Stimulated activated CD8-positive, alpha-beta memory T cell treated with anti-CD3 and anti-CD28 coated beads, Interleukin-12 subunit alpha, Interleukin-12 subunit beta, amount 100 ng/mL, for 4 hours (primary cell): ENCODE measurements at regions not wholly inside any gene's neighbourhood (a gene's known extent, or its start where the extent isn't known, plus 50 kb on each side); places are given as distances from the start of the nearest gene placed in this dataset.
A peak's percentile ranks its signal among the peaks of the same experiment; 100 is the strongest.
"Not testable (repeated sequence)": the region's sequence is repeated elsewhere in the genome, so short reads cannot be mapped to it uniquely, and the experiment has no call there.

ENCODE experiments used
- DNase-seq: peaks from one replicate; pipeline ENCODE4 v3.0.0-alpha.2; 2020; ENCODE audit warnings: low read depth

- no peak for DNase-seq
These were observed 100.1 kb upstream of the PRSS3 start for GRCh38 chr9:33695299-33695698.

- DNase-seq = no peak
These were observed 99.5 kb upstream of the PRSS3 start for GRCh38 chr9:33695856-33696255.

- no peak for DNase-seq
These were observed 98.2 kb upstream of the PRSS3 start for GRCh38 chr9:33697171-33697570.

GRCh38 chr9:33698267-33698666 is 97.1 kb upstream of the PRSS3 start:
- no peak for DNase-seq

DNA sequence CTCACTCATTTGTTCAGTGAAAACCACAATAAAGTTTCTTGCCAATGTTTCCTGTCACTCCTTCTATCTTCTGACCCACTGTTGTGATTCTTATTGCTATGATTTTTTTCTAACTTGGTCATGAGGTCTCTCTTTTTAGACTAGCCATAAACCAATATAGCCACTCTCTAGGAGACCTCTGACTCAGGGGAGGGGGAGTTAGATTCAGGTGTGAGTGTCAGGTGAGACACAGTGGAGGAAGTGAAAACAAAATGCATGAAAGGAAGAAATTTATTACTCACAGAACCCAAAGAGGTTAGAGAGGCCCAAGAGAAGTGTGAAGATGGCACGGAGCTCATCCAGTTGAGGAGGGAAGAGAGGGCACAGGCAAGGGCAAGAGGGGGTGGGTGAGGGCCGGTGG is 94.4 kb upstream of the PRSS3 start:
- DNase-seq = not testable (repeated sequence)

GRCh38 chr9:33703430-33704102 is 91.8 kb upstream of the PRSS3 start:
- DNase-seq = no peak

DNA sequence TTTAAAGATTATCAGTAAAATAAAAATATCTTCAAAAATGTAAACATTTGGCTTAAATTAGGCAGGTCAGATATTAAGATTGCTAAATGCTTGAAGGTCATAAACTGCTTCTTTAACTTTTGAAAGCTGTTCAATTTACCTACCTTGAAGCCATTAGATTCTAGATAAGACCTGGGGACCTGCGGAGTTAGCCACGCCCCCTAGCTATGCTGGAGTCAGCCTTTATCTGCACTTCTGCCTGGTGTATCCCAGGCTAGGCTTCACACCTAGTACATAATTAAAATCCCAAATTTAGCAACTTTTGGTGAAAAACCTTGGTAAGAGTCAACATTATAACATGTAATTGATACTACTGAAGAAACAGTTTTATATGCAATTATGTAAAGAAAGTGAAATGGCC is 89.9 kb upstream of the PRSS3 start:
- not testable (repeated sequence) for DNase-seq

DNA sequence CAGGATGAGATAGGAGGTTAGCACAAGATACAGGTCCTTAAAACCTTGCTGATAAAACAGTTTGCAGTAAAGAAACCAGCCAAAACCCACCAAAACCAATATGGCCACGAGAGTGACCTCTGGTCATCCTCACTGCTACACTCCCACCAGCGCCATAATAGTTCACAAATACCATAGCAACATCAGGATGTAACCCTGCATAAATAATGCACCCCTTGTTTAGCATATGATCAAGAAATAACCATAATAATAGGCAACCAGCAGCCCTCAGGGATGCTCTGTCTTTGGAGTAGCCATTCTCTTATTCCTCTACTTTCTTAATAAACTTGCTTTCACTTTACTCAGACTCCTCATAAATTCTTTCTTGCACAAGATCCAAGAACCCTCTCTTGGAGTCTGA is 86.9 kb upstream of the PRSS3 start:
- no peak for DNase-seq

GRCh38 chr9:33709269-33709668 is 86.1 kb upstream of the PRSS3 start:
- DNase-seq = no peak

GRCh38 chr9:33711418-33711817 is 83.9 kb upstream of the PRSS3 start:
- DNase-seq = not testable (repeated sequence)

GRCh38 chr9:33714989-33715388 is 80.4 kb upstream of the PRSS3 start:
- DNase-seq = no peak

- DNase-seq = no peak
These were observed 76.4 kb upstream of the PRSS3 start for GRCh38 chr9:33718987-33719386.

DNA sequence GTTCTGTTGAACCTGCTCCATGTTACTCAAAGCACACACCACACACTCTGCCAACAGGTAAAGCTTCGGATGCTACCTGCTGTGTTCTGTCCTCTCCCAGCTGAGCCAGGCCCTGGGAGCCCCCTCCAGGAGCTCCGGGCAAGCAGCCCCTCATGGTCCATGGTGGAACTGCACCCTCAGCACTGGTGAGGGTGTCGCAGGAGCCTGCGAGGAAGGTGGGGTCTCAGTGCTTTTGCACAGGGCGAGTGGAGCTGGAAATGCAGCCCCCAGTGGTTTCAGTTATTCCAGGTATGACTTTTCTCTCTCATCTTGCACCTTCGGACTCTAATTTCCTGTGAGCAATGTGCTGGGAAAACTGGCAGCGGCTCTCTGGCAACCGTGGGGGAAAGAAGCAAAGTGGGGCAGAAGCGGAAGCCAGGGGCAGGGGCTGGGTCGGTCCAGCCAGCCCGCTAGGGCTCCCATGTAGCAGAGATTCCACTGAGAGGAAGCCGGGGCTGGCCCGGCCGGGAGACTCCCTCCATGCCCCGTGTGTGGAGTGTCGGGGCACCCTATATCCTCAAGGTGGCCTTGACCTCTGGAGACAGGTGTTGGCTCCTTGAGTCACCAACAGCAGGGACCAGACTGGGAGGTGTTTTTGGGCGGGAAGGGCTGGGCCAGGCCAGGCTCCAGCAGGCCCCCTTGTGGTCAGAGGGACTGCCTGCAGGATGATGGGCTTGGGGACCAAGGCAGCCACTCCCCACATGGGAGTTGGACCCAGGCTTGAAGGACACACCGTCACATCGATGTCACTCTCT is 75.6 kb upstream of the PRSS3 start:
- no peak for DNase-seq

DNA sequence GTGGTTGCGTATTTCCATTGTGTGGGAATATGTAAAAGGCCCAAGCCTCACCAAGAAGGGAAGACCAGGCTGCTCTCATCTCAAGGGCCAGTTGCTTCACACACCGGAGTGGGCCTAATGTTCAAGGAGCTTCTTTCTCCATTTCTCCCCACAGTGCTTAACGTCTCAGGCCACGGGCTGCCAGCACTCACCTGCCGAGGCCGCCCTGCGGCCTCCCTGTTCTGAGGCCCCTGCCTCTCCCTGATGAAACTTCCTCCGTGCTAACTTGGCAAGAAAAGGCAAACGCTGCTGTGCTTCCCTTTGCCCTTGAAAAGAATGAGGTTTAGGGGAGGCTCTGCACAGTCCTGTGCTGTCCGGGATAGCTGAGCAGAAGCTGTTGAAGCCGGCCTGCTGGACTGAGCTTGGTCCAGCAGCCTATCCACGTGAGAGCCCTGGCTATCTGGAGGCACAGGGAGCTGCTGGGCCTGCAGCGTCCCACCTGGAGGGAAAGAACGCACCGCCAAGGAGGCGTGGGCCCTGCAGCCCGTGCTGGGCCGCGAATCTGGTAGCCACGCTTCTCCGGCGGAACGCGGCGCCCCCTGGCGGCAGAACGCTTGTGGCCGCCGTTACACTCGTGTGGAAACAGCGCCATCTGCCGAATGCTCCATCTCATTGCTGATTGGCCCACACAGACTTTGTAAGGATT is 73.5 kb upstream of the PRSS3 start:
- DNase-seq = peak; percentile 65

GRCh38 chr9:33722359-33722675 is 73.0 kb upstream of the PRSS3 start:
- DNase-seq = no peak

- DNase-seq = no peak
These were observed 66.7 kb upstream of the PRSS3 start for GRCh38 chr9:33728613-33729012.

- DNase-seq = no peak
These were observed 64.2 kb upstream of the PRSS3 start for GRCh38 chr9:33731142-33731541.

GRCh38 chr9:33731625-33732024 is 63.7 kb upstream of the PRSS3 start:
- no peak for DNase-seq

DNA sequence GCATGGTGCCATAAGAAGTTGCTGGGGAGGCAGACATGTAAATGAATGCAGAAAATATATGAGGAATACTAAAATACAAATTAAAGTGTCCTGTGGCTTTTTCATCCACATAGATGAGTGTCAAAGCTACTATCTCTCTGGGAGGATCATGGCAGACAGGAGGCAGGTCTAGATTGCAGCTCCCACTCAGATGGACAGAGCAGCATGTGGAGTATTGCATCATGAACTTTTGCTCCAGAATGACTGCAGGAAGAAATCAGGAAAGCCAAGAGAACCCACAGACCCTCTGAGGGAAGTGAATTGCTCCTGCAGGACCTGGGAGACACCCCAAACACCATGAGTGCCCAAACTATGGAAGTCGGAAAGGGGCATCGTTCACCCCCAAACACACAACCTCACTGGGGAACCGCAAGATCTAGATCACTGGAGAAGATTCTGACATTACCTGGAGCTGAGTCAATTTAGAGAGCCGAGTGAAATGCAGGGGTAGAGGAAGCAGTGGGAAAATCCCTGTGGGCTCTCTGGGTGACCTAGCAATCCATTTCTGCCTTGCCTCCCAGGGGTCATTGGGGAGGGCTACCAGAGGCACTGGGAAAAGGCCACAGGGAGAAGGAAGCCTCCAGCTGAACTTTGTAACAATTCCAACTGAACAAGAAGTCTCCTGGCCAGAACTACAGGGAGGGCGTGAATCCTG is 61.0 kb upstream of the PRSS3 start:
- not testable (repeated sequence) for DNase-seq

DNA sequence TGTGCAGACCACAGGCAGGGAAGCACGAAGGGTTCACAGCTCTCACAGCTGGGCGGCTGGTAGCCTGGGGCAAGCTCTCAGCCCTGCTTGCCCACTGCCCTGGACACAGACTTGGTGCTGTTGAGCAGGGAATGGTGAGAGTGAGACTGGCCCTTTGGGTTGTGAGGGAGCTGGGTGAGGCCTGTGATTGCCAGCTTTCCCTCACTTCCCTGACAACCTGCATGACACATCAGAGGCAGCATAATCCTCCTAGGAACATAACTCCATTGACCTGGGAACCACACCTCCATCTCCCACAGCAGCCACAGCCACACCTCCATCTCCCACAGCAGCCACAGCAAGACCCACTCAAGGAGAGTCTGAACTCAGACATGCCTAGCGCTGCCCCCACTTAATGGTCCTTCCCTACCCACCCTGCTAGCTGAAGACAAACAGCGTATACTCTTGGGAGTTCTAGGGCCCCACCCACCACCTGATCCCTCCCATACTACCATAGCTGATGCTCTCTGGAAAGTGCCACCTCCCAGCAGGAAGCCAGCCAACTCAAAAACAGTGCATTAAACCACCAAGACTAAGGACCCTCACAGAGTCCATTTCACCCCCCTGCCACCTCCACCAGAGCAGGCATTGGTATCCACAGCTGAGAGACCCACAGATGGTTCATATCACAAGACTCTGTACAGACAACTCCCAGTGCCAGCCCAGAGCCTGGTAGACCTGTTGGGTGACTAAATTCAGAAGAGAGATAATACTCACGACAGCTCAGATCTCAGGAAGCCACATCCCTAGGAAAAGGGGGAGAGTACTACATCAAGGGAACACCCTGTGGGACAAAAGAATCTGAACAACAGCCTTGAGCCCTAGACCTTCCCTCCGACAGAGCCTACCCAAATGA is 60.2 kb upstream of the PRSS3 start:
- not testable (repeated sequence) for DNase-seq

GRCh38 chr9:33737811-33738606 is 57.4 kb upstream of the PRSS3 start:
- DNase-seq = no peak
